ENCODE measurements at regions not wholly inside any gene's neighbourhood (a gene's known extent, or its start where the extent isn't known, plus 50 kb on each side); places are given as distances from the start of the nearest gene placed in this dataset.

DNA sequence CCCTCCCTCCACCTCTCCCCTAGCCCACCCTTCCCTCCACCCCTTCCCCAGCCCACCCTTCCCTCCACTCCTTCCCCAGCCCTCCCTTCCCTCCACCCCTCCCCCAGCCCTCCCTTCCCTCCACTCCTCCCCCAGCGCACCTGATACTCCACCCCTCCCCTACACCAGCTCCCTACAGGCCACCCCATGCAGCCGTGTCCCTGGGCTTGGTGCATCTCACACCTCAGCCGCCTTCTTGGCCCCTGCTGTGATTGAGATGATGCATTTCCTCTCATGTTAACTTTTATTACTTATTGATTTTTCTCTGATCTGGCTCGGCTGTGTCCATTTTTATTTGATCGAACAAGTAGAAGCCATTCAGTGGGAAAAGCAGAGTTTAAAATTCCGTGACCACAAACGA is 243.8 kb downstream of the MATN1 start:
- Mint-ChIP-seq H3K4me1 (no peaks in the 10 kb centered on the region), H3K27ac (no peak overlapping the region)
- TF ChIP-seq EZH2 (IDR thresholded peaks at IDR 0.05) = no peak
- TF ChIP-seq, protein P1, sequence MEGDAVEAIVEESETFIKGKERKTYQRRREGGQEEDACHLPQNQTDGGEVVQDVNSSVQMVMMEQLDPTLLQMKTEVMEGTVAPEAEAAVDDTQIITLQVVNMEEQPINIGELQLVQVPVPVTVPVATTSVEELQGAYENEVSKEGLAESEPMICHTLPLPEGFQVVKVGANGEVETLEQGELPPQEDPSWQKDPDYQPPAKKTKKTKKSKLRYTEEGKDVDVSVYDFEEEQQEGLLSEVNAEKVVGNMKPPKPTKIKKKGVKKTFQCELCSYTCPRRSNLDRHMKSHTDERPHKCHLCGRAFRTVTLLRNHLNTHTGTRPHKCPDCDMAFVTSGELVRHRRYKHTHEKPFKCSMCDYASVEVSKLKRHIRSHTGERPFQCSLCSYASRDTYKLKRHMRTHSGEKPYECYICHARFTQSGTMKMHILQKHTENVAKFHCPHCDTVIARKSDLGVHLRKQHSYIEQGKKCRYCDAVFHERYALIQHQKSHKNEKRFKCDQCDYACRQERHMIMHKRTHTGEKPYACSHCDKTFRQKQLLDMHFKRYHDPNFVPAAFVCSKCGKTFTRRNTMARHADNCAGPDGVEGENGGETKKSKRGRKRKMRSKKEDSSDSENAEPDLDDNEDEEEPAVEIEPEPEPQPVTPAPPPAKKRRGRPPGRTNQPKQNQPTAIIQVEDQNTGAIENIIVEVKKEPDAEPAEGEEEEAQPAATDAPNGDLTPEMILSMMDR (IDR thresholded peaks at IDR 0.05) = no peak
- TF ChIP-seq EZH2phosphoT487 (IDR thresholded peaks at IDR 0.05) = no peak

DNA sequence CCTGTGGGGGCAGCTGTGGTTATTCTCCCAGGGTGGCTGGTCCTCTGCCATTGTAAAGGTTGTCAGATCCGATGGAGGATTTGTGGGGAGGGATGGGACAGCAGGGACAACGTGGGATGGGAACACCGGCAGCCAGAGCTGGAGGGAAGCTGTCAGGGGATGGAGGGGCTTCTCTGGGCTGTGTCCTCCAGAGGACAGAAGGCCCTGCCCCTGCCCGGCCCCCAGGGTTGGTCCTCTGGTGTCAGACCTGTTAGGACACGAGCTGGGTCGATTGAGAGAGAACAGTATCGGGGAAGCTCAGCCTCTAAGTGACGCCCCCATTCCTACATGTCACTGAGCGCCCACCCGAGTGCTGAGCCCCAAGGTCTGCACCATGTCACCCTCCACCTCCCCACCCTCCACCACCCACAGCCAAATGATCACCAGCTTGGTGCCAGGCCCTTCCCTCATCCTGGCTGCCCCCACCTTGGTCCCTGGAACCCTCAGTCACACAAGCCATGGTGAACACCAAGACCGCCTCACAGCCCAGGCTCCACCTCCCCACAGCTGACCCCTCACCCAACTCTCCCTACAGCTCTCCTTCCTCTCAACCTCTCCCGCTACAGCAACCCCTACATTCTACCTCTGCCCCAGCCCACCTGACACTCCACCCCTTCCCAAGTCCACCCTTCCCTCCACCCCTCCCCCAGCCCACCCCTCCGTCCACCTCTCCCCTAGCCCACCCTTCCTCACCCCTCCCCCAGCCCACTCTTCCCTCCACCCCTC is 244.4 kb downstream of the MATN1 start:
- Mint-ChIP-seq H3K4me1 (no peaks in the 10 kb centered on the region), H3K9me3 (peaks cover 31% of the 10 kb centered on the region), H3K36me3 (no peaks in the 10 kb centered on the region), H3K27ac (no peak overlapping the region), H3K4me3 (no peak overlapping the region), H3K27me3 (ENCODE audit: insufficient read depth, low read depth) (peaks cover 10% of the 10 kb centered on the region)
- Histone ChIP-seq H3K36me3 (no peaks in the 10 kb centered on the region), H3K4me3 (no peak overlapping the region), H3K27me3 (no peaks in the 10 kb centered on the region), H3K9ac (no peak overlapping the region), H4K20me1 (ENCODE audit: low read depth) (no peaks in the 10 kb centered on the region), H3K4me1 (no peaks in the 10 kb centered on the region), H3F3A (ENCODE audit: low read depth) (no peaks in the 10 kb centered on the region), H2AFZ (replicated peaks) (no peak overlapping the region), H3K4me2 (no peak overlapping the region), H3K27ac (no peak overlapping the region), H3K79me2 (ENCODE audit: low read depth) (no peaks in the 10 kb centered on the region), H3K9me3 (ENCODE audit: low read depth) (no peaks in the 10 kb centered on the region)
- DNase-seq (ENCODE audit: low spot score) = no peak
- TF ChIP-seq, protein P1 (IDR thresholded peaks at IDR 0.05) = no peak
- no peak for TF ChIP-seq EZH2phosphoT487 (IDR thresholded peaks at IDR 0.05)
- no peak for TF ChIP-seq EZH2 (IDR thresholded peaks at IDR 0.05)

More for the DNA sequence above, 243.8 kb downstream of the MATN1 start:
- no peak overlapping the region for H2AFZ ChIP-seq (replicated peaks)
- no peaks in the 10 kb centered on the region for H3K36me3 ChIP-seq
- no peaks in the 10 kb centered on the region for H3K36me3 Mint-ChIP-seq
- no peaks in the 10 kb centered on the region for H3K4me1 ChIP-seq
- no peak for DNase-seq (ENCODE audit: low spot score)
- no peaks in the 10 kb centered on the region for H3K9me3 ChIP-seq (ENCODE audit: low read depth)
- H3F3A ChIP-seq (ENCODE audit: low read depth) = no peaks in the 10 kb centered on the region
- H3K79me2 ChIP-seq (ENCODE audit: low read depth) = no peaks in the 10 kb centered on the region
- H4K20me1 ChIP-seq (ENCODE audit: low read depth) = no peaks in the 10 kb centered on the region
- H3K27me3 ChIP-seq = no peaks in the 10 kb centered on the region
- H3K4me3 Mint-ChIP-seq = no peak overlapping the region
- peaks cover 13% of the 10 kb centered on the region for H3K27me3 Mint-ChIP-seq (ENCODE audit: insufficient read depth, low read depth)
- no peak overlapping the region for H3K4me2 ChIP-seq
- no peak overlapping the region for H3K9ac ChIP-seq
- no peak overlapping the region for H3K4me3 ChIP-seq
- H3K9me3 Mint-ChIP-seq = peaks cover 32% of the 10 kb centered on the region
- no peak overlapping the region for H3K27ac ChIP-seq

DNA sequence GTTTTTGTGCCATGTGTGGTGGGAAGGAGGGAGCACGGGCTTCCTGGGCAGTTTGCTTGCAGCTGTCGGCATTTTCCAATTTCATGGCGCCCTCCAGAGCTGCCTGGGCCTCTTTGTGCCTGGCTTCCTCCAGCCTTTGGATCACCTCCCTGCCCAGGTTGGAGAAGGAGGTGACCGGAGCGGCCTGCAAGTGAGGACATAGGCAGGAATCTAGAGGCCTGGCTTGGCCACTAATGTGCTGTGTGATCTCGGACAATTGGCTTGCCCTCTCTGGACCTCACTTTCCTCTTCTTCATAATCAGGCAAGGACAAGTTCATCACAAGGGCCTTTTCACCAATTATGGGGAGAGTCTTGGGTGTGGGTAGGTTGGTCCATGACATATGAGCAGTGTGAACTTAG is 245.1 kb downstream of the MATN1 start:
- Histone ChIP-seq H3K79me2 (ENCODE audit: low read depth) (no peaks in the 10 kb centered on the region), H3K9me3 (ENCODE audit: low read depth) (no peaks in the 10 kb centered on the region), H4K20me1 (ENCODE audit: low read depth) (no peaks in the 10 kb centered on the region), H3K4me3 (no peak overlapping the region), H3K36me3 (no peaks in the 10 kb centered on the region), H3K4me1 (no peaks in the 10 kb centered on the region), H3K27me3 (no peaks in the 10 kb centered on the region), H3K9ac (no peak overlapping the region), H3F3A (ENCODE audit: low read depth) (no peaks in the 10 kb centered on the region), H2AFZ (replicated peaks) (no peak overlapping the region), H3K4me2 (no peak overlapping the region), H3K27ac (no peak overlapping the region)
- no peaks in the 10 kb centered on the region for H3K36me3 Mint-ChIP-seq
- TF ChIP-seq, protein P1 (IDR thresholded peaks at IDR 0.05) = no peak
- TF ChIP-seq EZH2phosphoT487 (IDR thresholded peaks at IDR 0.05) (no peak), EZH2 (IDR thresholded peaks at IDR 0.05) (no peak)
- no peak overlapping the region for H3K27ac Mint-ChIP-seq
- no peaks in the 10 kb centered on the region for H3K4me1 Mint-ChIP-seq
- no peak overlapping the region for H3K4me3 Mint-ChIP-seq
- H3K9me3 Mint-ChIP-seq = peaks cover 28% of the 10 kb centered on the region
- no peak for DNase-seq (ENCODE audit: low spot score)
- peaks cover 10% of the 10 kb centered on the region for H3K27me3 Mint-ChIP-seq (ENCODE audit: insufficient read depth, low read depth)

Measured in neural progenitor cell (in vitro differentiated cells).